ENCODE measurements at regions not wholly inside any gene's neighbourhood (a gene's known extent, or its start where the extent isn't known, plus 50 kb on each side); places are given as distances from the start of the nearest gene placed in this dataset.

DNA sequence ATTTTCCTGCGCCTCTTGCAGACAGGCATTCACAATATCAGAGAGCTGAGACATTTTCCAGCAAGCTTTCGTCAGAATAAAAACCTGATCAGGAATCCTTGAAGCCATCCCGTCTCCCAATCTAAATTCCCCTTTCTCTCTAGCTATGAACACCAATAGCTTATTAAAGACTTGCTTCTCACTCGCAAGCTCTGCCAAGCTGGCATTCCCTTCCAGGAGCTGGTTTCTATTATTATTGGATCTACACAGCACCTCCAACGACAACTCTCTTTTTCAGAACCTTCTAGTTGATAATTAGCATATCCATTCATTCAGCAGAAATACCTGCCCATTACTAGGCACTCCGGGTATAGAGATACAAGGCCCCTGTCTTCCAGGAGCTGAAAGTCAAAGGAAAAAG is 350.3 kb downstream of the MTX2 start:
- H3K27ac ChIP-seq = no peak overlapping the region
- H3K36me3 ChIP-seq = no peaks in the 10 kb centered on the region
- peaks cover 0 to 38% of the 10 kb centered on the region in 2 donors for H3K27me3 ChIP-seq
- TF ChIP-seq, protein P1, sequence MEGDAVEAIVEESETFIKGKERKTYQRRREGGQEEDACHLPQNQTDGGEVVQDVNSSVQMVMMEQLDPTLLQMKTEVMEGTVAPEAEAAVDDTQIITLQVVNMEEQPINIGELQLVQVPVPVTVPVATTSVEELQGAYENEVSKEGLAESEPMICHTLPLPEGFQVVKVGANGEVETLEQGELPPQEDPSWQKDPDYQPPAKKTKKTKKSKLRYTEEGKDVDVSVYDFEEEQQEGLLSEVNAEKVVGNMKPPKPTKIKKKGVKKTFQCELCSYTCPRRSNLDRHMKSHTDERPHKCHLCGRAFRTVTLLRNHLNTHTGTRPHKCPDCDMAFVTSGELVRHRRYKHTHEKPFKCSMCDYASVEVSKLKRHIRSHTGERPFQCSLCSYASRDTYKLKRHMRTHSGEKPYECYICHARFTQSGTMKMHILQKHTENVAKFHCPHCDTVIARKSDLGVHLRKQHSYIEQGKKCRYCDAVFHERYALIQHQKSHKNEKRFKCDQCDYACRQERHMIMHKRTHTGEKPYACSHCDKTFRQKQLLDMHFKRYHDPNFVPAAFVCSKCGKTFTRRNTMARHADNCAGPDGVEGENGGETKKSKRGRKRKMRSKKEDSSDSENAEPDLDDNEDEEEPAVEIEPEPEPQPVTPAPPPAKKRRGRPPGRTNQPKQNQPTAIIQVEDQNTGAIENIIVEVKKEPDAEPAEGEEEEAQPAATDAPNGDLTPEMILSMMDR (IDR thresholded peaks at IDR 0.05) = no peak
- H3K4me3 ChIP-seq = no peak overlapping the region
- DNase-seq (no peak), ATAC-seq (no peak)
- H3K9me3 ChIP-seq = no peaks in the 10 kb centered on the region
- intact Hi-C loops (cut with DNase I) = no loop called here
- no peaks in the 10 kb centered on the region for H3K4me1 ChIP-seq

DNA sequence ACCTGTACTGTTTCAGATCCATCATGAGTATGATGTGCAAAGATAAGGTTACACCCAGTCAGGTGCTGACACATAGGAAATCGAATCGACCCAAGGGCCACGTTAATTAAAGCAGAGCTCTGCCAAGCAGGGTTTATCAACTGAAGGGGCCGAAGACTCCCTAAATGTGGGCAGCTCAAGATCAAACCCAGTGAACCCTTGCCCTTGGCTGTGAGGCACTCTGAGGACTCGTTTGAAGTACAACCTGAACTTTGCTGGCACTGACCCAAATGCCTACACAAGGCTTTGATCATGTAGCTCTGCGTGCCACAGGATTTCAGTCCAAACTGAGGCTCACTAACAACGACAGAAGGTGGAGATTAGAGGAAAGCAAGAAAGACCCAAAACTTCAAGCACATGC is 352.1 kb downstream of the MTX2 start:
- TF ChIP-seq, protein P1 (IDR thresholded peaks at IDR 0.05) = no peak
- Histone ChIP-seq H3K4me3 (no peak overlapping the region), H3K36me3 (no peaks in the 10 kb centered on the region), H3K27me3 (peaks cover 0 to 37% of the 10 kb centered on the region in 2 donors), H3K9me3 (no peaks in the 10 kb centered on the region), H3K27ac (no peak overlapping the region), H3K4me1 (no peaks in the 10 kb centered on the region)
- intact Hi-C loops (cut with DNase I) = no loop called here
- DNase-seq = no peak
- no peak for ATAC-seq

DNA sequence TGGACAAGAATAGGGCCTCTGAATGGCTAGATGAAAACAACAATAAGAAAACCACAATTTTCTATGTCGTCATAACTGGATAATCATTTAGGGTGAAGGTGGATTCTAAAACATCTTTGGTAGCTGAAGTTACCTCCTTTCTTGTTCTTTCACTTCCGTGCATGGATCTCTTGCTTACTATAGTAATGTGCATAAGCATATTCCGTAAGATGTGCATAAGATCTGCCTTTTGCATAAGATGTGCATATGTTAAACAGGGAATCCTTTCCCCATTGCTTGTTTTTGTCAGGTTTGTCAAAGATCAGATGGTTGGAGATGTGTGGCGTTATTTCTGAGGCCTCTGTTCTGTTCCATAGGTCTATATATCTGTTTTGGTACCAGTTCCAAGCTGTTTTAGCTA is 353.6 kb downstream of the MTX2 start:
- TF ChIP-seq, protein P1 (IDR thresholded peaks at IDR 0.05) = no peak
- Histone ChIP-seq H3K9me3 (no peaks in the 10 kb centered on the region), H3K36me3 (no peaks in the 10 kb centered on the region), H3K4me1 (no peaks in the 10 kb centered on the region), H3K27me3 (peaks cover 0 to 41% of the 10 kb centered on the region in 2 donors), H3K27ac (no peak overlapping the region), H3K4me3 (no peak overlapping the region)
- DNase-seq (no peak), ATAC-seq (no peak)
- intact Hi-C loops (cut with DNase I) = no loop called here

DNA sequence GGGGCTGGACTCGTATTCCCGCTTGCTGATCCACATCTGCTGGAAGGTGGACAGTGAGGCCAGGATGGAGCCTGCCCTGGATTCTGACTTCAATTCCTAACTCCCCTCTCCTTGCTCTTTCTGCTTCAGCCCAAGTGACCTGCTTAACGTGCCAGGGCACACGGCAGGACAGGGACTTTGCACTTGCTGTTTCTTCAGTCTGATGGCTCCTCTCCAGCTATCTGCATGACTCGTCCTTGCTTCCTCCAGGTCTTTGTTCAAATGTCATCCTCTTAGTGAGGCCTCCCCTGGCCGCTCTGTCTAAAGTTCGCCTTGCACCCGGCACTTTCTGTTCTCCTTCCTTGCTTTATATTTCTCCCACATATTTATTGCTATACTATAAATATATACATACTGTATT is 357.6 kb downstream of the MTX2 start:
- Histone ChIP-seq H3K27me3 (peaks cover 10 to 35% of the 10 kb centered on the region in 2 donors), H3K36me3 (no peaks in the 10 kb centered on the region), H3K27ac (no peak overlapping the region), H3K4me1 (no peaks in the 10 kb centered on the region), H3K4me3 (no peak overlapping the region), H3K9me3 (no peaks in the 10 kb centered on the region)
- TF ChIP-seq, protein P1 (IDR thresholded peaks at IDR 0.05) = no peak
- ATAC-seq = no peak
- intact Hi-C loops (cut with DNase I) = no loop called here
- DNase-seq = no peak

DNA sequence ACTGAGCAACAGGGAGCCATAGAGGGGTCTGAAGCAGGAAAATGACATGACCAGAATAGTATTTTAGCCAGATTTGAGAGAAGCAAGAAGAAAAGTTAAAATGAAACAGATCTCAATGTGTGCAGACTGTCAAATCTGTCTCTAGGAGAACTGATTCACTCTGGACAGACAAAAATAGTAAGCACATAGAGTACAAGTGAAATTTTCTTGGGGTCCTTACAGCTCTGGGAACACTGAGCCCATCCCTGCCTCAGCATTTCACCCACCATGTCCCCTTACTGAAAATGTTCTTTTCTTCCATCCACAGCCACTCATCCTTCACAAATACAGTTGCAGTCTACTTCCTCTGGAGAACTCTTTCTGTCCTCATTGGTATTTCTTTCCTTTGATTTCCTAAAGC is 359.2 kb downstream of the MTX2 start:
- TF ChIP-seq, protein P1 (IDR thresholded peaks at IDR 0.05) = no peak
- ATAC-seq (no peak), DNase-seq (no peak)
- no peaks in the 10 kb centered on the region for H3K9me3 ChIP-seq
- no peaks in the 10 kb centered on the region for H3K4me1 ChIP-seq
- H3K27ac ChIP-seq = no peak overlapping the region
- no peak overlapping the region for H3K4me3 ChIP-seq
- no peaks in the 10 kb centered on the region for H3K36me3 ChIP-seq
- H3K27me3 ChIP-seq = peaks cover 15 to 50% of the 10 kb centered on the region in 2 donors
- intact Hi-C loops (cut with DNase I) = no loop called here

Data from left lung (tissue), 4 donors.